ENCODE measurements at regions not wholly inside any gene's neighbourhood (a gene's known extent, or its start where the extent isn't known, plus 50 kb on each side); places are given as distances from the start of the nearest gene placed in this dataset.

GRCh38 chr12:60263836-60264493 lies 668.1 kb downstream of the SLC16A7 start:
- Histone ChIP-seq H3K23me2 (ENCODE audit: low read depth, low read length) (no peaks in the 10 kb centered on the region; the same call in 1 of the 2 replicates), H3K4ac (replicated peaks; ENCODE audit: insufficient read length, low read depth, low read length) (no peak overlapping the region), H3K14ac (ENCODE audit: insufficient read length) (no peak overlapping the region), H3K56ac (replicated peaks; ENCODE audit: insufficient read length, low read depth, low read length) (no peak overlapping the region), H4K5ac (ENCODE audit: insufficient read length, low read depth, low read length) (no peak overlapping the region), H3K23ac (ENCODE audit: insufficient read length) (no peak overlapping the region), H2BK5ac (ENCODE audit: low read depth, low read length) (no peak overlapping the region), H3K9me3 (ENCODE audit: insufficient read depth in 2 of 2, low read depth in 1 of 2, low read length in 1 of 2) (no peaks in the 10 kb centered on the region), H2AFZ (ENCODE audit: low read length) (no peak overlapping the region), H4K20me1 (replicated peaks in 1 of 2; ENCODE audit: control insufficient read depth in 1 of 2, insufficient read depth in 2 of 2, low read length in 2 of 2) (no peaks in the 10 kb centered on the region), H2BK15ac (ENCODE audit: low read length) (no peak overlapping the region), H2AK5ac (ENCODE audit: low read depth, low read length) (no peak overlapping the region), H3K4me2 (ENCODE audit: insufficient read depth in 1 of 2, low read depth in 2 of 2, low read length in 2 of 2) (no peak overlapping the region), H3K36me3 (ENCODE audit: control insufficient read depth in 2 of 4, insufficient read depth in 4 of 4, low read length in 3 of 4) (no peaks in the 10 kb centered on the region), H2BK120ac (replicated peaks; ENCODE audit: low read depth, low read length) (no peak overlapping the region), H3K27me3 (replicated peaks in 1 of 4; ENCODE audit: control insufficient read depth in 3 of 4, extremely low read depth in 1 of 4, insufficient read depth in 3 of 4, low read length in 3 of 4) (no peaks in the 10 kb centered on the region), H2BK20ac (ENCODE audit: low read length) (no peak overlapping the region), H3K9ac (replicated peaks in 1 of 4; ENCODE audit: extremely low read depth in 1 of 4, low read depth in 3 of 4, low read length in 3 of 4) (no peak overlapping the region), H3K4me3 (ENCODE audit: extremely low read depth in 1 of 4, insufficient read depth in 2 of 4, low read depth in 3 of 4, low read length in 4 of 4) (no peak overlapping the region), H3K79me1 (ENCODE audit: low read depth, low read length) (no peaks in the 10 kb centered on the region), H3K79me2 (ENCODE audit: control insufficient read depth in 1 of 2, insufficient read depth in 2 of 2, low read length in 2 of 2) (no peaks in the 10 kb centered on the region), H4K91ac (replicated peaks; ENCODE audit: insufficient read length, low read length) (no peak overlapping the region), H3K18ac (ENCODE audit: extremely low read depth, low read length) (no peak overlapping the region), H3K4me1 (replicated peaks in 1 of 4; ENCODE audit: control insufficient read depth in 3 of 4, insufficient read depth in 4 of 4, low read length in 3 of 4) (no peaks in the 10 kb centered on the region; a peak in 1 of 7 replicates), H2BK12ac (ENCODE audit: low read depth, low read length) (no peak overlapping the region), H3K27ac (ENCODE audit: low read depth, low read length) (no peak overlapping the region), H4K8ac (ENCODE audit: extremely low read depth, insufficient read depth, low read length) (no peak overlapping the region)
- FAIRE-seq (no peak), DNase-seq (ENCODE audit: low read depth in 1 of 2, low spot score in 2 of 2) (no peak)
- 91% methylated on average over 2 of the region's 2 CpGs; no CpG with 5 or more reads in 1 of the 2 experiments for WGBS, 2 experiments (ENCODE audit: extremely low coverage in 1 of 2, insufficient coverage in 1 of 2, insufficient read length in 1 of 2, insufficient replicate concordance in 2 of 2, low coverage in 1 of 2, low lambda C conversion rate in 2 of 2, missing lambda C conversion rate in 1 of 2)
- TF ChIP-seq PHF8 (conservative IDR thresholded peaks at IDR 0.05; ENCODE audit: low read depth, low read length) (no peak), CBX8 (IDR thresholded peaks at IDR 0.05; ENCODE audit: borderline replicate concordance, low read depth, low read length) (no peak), RBBP5 (IDR thresholded peaks at IDR 0.05; ENCODE audit: borderline replicate concordance, low read depth, low read length) (no peak)
- CTCF ChIA-PET (ENCODE audit: partially characterized antibody), result no interaction called here
- POLR2A ChIA-PET (ENCODE audit: partially characterized antibody), result no interaction called here
